ENCODE measurements at regions not wholly inside any gene's neighbourhood (a gene's known extent, or its start where the extent isn't known, plus 50 kb on each side); places are given as distances from the start of the nearest gene placed in this dataset.

DNA sequence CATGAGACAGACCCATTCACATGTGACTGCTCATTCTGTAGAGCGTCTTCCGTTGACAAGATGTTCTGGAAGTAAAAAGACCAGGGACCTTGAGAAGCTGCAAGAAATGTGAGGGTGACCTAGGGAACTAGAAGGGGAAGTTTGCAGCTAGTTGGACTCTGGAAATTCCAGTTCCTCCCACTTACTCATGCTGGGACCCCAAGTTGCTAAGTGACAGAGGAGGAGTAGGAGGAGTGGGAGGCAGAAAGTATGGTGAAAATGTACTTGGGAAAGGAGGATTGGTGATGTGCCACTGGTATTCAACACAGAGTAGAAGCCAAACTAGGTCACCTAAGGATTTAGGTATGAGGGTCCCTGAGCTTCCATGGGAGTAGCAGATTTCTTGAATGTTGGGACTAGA, 132.4 kb downstream of the KCNA5 start:
- no peak overlapping the region for H3K27ac ChIP-seq
- TF ChIP-seq, protein P1, sequence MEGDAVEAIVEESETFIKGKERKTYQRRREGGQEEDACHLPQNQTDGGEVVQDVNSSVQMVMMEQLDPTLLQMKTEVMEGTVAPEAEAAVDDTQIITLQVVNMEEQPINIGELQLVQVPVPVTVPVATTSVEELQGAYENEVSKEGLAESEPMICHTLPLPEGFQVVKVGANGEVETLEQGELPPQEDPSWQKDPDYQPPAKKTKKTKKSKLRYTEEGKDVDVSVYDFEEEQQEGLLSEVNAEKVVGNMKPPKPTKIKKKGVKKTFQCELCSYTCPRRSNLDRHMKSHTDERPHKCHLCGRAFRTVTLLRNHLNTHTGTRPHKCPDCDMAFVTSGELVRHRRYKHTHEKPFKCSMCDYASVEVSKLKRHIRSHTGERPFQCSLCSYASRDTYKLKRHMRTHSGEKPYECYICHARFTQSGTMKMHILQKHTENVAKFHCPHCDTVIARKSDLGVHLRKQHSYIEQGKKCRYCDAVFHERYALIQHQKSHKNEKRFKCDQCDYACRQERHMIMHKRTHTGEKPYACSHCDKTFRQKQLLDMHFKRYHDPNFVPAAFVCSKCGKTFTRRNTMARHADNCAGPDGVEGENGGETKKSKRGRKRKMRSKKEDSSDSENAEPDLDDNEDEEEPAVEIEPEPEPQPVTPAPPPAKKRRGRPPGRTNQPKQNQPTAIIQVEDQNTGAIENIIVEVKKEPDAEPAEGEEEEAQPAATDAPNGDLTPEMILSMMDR (conservative IDR thresholded peaks at IDR 0.05), result no peak
- TF ChIP-seq ZFX (IDR thresholded peaks at IDR 0.05), result no peak

GRCh38 chr12:5177096-5177495, 133.4 kb downstream of the KCNA5 start:
- TF ChIP-seq, protein P1 (conservative IDR thresholded peaks at IDR 0.05), result no peak
- TF ChIP-seq ZFX (IDR thresholded peaks at IDR 0.05), result no peak
- H3K27ac ChIP-seq, result no peak overlapping the region

DNA sequence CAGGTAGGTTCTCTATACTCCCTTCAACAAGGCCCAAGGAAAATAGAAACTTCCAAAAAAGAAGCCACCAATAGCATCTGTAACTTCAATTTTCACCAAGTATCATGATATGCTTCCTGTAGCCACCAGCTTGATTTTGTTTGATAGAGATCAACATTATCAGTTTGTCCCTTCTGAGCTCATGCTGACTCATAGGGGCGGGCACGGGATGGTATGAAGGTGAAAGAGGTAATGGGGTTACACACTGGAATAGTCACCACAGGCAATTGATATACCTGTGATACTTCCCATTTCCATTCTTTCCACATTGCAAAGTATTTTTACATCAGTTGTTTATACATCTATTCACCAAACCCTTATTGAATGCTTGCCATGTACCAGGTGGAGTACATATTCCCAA, 134.1 kb downstream of the KCNA5 start:
- H3K27ac ChIP-seq, result no peak overlapping the region
- TF ChIP-seq, protein P1 (conservative IDR thresholded peaks at IDR 0.05), result no peak
- no peak for TF ChIP-seq ZFX (IDR thresholded peaks at IDR 0.05)

GRCh38 chr12:5178571-5178970, 134.9 kb downstream of the KCNA5 start:
- TF ChIP-seq, protein P1 (conservative IDR thresholded peaks at IDR 0.05), result no peak
- no peak for TF ChIP-seq ZFX (IDR thresholded peaks at IDR 0.05)
- no peak overlapping the region for H3K27ac ChIP-seq

GRCh38 chr12:5180496-5180895, 136.8 kb downstream of the KCNA5 start:
- TF ChIP-seq, protein P1 (conservative IDR thresholded peaks at IDR 0.05), result no peak
- no peak for TF ChIP-seq ZFX (IDR thresholded peaks at IDR 0.05)

DNA sequence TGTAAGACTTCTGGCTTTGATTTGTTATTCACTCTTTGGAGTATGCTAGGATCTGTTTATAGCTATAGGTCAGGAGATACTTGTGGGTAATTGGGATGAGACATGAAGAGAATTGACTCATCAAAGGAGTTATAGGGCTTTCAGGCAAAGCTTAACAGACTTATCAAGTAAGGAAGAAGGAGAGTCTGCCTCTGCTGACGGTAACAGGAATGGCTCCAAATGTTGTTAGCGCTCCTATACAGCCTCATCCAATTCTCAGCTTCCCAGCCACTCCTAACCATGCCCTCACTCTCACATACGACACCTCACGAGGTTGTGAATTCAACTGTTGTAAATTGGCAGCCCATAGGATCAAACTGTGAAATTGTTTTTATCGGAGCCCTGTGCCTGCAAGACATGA, 140.5 kb downstream of the KCNA5 start:
- H3K27ac ChIP-seq, result no peak overlapping the region
- no peak for TF ChIP-seq ZFX (IDR thresholded peaks at IDR 0.05)
- TF ChIP-seq, protein P1 (conservative IDR thresholded peaks at IDR 0.05), result no peak

More at GRCh38 chr12:5180496-5180895, 136.8 kb downstream of the KCNA5 start:
- H3K27ac ChIP-seq, result no peak overlapping the region

DNA sequence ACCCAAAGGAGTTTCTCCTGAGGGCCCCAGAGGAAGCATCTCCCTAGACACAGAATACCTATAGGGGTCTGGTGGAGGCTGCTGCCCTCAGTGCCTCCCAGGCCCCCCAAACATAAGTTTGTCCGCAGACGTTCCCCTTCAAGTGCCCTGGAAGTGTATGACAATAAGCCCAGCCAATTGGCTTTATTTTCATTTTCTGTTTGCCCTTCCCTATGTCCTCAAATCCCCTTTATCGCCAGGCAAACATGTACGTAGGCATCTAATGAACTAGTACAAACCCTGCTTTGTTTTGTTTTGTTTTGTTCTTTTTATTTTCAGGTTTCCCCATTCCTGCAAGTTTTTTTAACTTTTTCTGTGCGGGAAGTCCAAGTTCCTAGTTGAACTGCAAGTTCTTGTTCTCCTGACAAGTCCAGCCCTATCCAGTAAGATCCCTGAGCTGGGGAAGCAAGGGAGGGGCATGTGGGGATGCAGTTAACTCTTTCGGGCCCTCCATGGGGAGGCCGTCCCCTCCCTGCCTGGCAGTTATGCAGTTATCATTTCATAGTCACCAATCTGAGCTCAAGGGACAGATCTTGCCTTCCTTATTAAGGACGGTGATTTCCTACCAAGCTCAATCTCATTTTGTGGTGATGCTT, 141.9 kb downstream of the KCNA5 start:
- no peak overlapping the region for H3K27ac ChIP-seq
- TF ChIP-seq, protein P1 (conservative IDR thresholded peaks at IDR 0.05), result no peak
- no peak for TF ChIP-seq ZFX (IDR thresholded peaks at IDR 0.05)

All from C4-2B (cell line).